Amniotic epithelial cell (primary cell): ENCODE measurements at regions not wholly inside any gene's neighbourhood (a gene's known extent, or its start where the extent isn't known, plus 50 kb on each side); places are given as distances from the start of the nearest gene placed in this dataset.

ENCODE experiments used
- DNase-seq: peaks from one replicate; pipeline ENCODE4 v3.0.0-alpha.2; 2010; ENCODE audit warnings: low read depth

- peak; percentile 25 for DNase-seq
Observed at GRCh38 chr20:48015141-48015910, 230.0 kb upstream of the SULF2 start.

DNA sequence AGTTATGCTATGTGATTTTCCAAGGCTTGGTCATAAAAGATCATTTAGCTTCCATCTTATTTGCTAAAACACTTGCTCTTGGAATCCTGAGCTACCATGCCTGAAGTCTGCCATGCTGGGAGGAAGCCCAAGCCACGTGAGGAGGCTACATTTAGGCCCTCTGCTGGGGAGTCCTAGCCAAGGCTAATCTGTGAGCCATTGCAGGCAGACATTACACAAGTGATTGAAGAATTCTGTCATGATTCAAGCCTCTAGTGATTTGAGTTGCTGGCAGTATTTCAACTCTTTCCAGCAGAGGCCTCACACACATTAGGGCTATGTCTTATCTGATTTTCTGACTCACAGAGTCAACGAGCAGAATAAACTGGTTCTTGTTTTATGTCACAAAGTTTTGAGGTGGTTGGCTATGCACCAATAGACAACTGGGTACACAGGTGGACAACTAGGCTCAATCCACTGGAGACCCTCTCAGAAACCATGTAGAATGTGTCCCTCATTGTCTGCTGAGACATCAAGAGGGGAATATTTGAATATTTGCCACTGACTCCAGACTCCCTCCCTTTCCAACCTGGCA, 227.2 kb upstream of the SULF2 start:
- peak; percentile 89 for DNase-seq

DNA sequence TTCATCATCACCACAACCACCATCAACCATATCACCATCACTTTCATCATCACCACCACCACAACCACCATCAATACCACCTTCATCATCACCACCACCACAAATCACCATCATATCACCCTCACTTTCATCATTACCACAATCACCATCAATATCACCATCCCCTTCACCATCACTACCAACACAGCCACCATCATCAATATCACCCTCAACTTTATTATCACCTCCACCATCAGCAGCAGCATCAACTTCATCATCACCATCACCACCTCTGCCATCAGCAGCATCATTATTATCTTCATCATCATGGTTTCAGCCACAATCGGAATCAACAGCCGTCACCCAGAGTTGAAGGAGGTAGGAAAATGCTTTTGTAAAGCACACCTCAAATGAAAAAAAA, 225.7 kb upstream of the SULF2 start:
- no peak for DNase-seq

- no peak for DNase-seq
Observed at GRCh38 chr20:48010623-48011022, 225.3 kb upstream of the SULF2 start.

GRCh38 chr20:48008850-48009515, 223.7 kb upstream of the SULF2 start:
- peak; percentile 46 for DNase-seq

- no peak for DNase-seq
Observed at GRCh38 chr20:48007351-48007750, 222.1 kb upstream of the SULF2 start.

GRCh38 chr20:48006036-48006833, 221.0 kb upstream of the SULF2 start:
- peak; percentile 16 for DNase-seq

GRCh38 chr20:48003021-48003420, 217.7 kb upstream of the SULF2 start:
- DNase-seq, result no peak

DNA sequence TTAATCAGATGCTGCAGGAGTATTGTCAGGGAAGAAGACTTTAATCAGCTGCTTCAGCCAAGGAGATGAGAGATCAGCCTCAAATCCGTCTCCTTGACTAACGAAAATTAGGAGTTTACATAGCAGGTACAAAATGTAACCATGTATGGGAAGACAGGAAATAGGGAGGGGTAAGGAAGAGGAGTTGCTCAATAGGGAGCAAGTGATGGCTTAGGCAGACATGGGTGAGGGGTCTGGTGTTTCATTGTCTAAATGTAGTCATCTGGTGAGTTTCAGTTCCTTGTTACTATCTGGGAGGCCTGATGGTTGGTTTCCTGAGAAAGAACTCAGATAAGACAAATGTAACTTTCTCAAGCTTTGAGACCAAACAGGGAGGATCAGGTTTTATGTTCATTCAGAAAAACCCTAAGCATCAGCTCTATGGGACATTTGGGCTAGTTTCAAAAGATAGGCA, 217.3 kb upstream of the SULF2 start:
- peak; percentile 44 for DNase-seq

DNA sequence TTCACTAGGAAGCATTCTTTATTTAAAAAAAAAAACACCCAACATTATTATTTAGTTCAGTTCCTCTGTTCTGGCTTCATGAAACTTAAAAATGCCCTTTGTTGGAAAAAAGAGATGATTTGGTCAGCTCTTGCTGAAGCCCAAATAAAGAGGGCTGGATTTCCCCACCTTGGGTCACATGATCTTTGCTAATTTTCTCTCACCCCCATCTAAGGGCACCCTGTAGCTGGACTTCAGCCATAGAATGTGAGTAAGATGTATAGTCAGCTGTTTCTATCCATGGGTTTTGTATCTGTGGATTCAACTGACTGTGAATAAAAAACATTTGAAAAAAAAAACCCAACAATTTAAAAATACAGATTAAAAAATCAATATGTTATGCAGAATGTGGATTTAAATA, 213.9 kb upstream of the SULF2 start:
- no peak for DNase-seq

GRCh38 chr20:47998736-47999135, 213.5 kb upstream of the SULF2 start:
- no peak for DNase-seq

- DNase-seq, result no peak
Observed at GRCh38 chr20:47995661-47996060, 210.4 kb upstream of the SULF2 start.

GRCh38 chr20:47993817-47994216, 208.5 kb upstream of the SULF2 start:
- no peak for DNase-seq

DNA sequence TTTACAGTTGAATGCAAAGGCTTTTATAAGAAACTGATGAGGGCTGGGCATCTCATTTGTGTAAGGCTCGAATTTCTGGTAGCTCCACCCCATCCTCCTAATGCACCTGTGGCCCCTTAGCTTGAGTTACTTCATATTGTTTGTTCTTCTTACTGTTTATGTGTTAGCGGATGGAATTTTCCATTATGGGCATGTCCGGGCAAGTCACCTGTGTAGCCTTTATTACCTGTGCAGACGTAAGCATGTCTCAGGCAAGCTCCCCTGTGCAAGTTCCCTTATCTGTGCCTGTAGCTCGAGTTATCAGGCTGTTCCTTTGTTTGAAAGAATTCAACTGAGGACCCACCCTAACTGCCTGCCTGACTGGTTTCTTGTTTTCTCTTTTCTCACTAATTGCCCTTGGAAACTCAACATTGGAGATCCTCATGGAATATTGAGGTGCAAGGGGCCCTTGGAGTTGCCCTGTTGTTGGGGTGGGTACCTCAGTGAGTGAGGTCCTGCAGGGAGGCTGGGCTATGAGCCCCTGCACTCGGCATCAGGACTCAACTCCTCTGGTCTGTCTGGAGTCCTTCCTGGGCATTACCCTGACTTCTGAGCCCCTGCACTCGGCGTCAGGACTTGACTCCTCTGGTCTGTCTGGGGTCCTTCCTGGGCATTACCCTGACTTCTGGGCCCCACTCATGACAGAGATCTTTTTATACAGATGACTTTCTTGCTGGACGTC, 207.9 kb upstream of the SULF2 start:
- DNase-seq, result no peak

GRCh38 chr20:47991875-47992488, 206.7 kb upstream of the SULF2 start:
- DNase-seq, result no peak

- DNase-seq, result no peak
Observed at GRCh38 chr20:47990507-47991150, 205.3 kb upstream of the SULF2 start.

GRCh38 chr20:47989957-47990356, 204.7 kb upstream of the SULF2 start:
- no peak for DNase-seq

- DNase-seq, result no peak
Observed at GRCh38 chr20:47988676-47989075, 203.4 kb upstream of the SULF2 start.

DNA sequence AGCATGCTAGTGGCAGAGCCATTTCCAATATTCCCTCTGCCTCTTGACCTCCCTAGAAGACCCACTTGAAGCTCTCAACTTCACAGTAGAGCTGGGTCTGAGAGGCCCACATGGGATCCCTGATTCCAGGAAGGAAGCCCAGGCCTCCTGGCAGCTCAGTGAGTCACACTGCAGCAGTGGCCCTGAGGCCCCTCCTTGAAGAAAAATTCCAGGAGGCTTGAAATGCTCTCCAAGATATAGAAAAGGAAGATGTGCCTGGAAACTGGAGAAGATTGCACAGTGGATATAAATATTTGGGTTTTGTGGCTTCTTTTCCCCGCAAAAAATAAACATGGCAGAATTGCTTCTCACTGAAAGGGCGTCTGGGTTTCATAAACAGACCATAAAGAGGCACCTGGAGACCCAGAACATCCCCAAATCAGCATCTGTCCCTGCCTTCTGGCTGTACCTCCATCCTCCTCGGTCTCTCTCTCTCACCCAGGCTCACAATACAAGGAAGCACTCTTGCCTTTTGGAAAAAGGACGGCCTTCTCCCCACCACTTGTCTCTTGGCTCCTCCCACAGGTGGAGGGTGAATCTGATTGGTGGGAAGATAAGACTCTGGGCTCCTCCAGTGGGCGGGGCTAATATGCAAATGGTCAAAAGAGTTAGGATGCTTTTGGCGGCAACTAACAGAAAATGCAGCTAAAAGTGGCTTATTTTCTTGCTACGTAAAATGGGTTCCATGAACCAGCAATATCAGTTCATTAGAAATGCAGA, 200.0 kb upstream of the SULF2 start:
- peak; percentile 23 for DNase-seq

- no peak for DNase-seq
Observed at GRCh38 chr20:47984437-47984836, 199.2 kb upstream of the SULF2 start.
